ENCODE measurements at regions not wholly inside any gene's neighbourhood (a gene's known extent, or its start where the extent isn't known, plus 50 kb on each side); places are given as distances from the start of the nearest gene placed in this dataset.

DNA sequence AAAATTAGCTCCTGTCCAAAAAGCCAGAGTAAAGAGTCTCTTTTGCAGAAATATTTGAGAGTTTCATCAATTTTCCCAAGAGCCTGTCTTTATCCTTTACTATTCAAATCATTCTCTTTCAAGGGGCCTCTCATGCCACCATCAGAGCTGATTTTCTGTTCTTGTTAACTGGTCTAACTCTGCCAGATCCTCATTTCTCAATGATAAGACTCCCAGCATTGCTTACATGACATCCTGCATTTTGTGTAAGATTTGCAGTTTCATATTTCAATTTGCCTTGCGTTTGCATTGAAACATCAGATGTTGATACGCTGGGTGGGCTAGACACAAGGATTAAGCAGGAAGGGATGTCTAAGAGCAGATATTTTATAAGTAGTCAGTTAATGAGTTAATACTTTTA lies 228.7 kb downstream of the TBL1XR1 start:
- TF ChIP-seq EZH2 (IDR thresholded peaks at IDR 0.05) (no peak), POLR2AphosphoS5 (IDR thresholded peaks at IDR 0.05; ENCODE audit: borderline replicate concordance, low read depth, low read length) (no peak)
